ENCODE measurements at regions not wholly inside any gene's neighbourhood (a gene's known extent, or its start where the extent isn't known, plus 50 kb on each side); places are given as distances from the start of the nearest gene placed in this dataset.

GRCh38 chr3:117885011-117885441 lies 1149.6 kb downstream of the IGSF11 start:
- TF ChIP-seq CTCF (IDR thresholded peaks at IDR 0.05; ENCODE audit: unreplicated experiment): no peak
- no TSS peak for BruUV-seq (replicated peaks)
- CTCF ChIA-PET: no interaction called here
- DNase-seq: no peak
- H3K4me3 Mint-ChIP-seq (ENCODE audit: low read depth, unreplicated experiment): no peak overlapping the region
- intact Hi-C loops (cut with micrococcal nuclease; ENCODE audit: unreplicated experiment): no loop called here
- H3K36me3 Mint-ChIP-seq (ENCODE audit: insufficient read depth, unreplicated experiment): no peaks in the 10 kb centered on the region
- H3K27me3 Mint-ChIP-seq (ENCODE audit: unreplicated experiment): no peaks in the 10 kb centered on the region
- no peaks in the 10 kb centered on the region for H3K4me1 Mint-ChIP-seq (ENCODE audit: low read depth, unreplicated experiment)
- H3K27ac Mint-ChIP-seq (ENCODE audit: unreplicated experiment): no peak overlapping the region
- peaks cover 2% of the 10 kb centered on the region for H3K9me3 Mint-ChIP-seq (ENCODE audit: low read depth, unreplicated experiment)

GRCh38 chr3:117886147-117886546 lies 1148.5 kb downstream of the IGSF11 start:
- Mint-ChIP-seq H3K27ac (ENCODE audit: unreplicated experiment) (no peak overlapping the region), H3K4me3 (ENCODE audit: low read depth, unreplicated experiment) (no peak overlapping the region), H3K4me1 (ENCODE audit: low read depth, unreplicated experiment) (no peaks in the 10 kb centered on the region), H3K36me3 (ENCODE audit: insufficient read depth, unreplicated experiment) (no peaks in the 10 kb centered on the region), H3K27me3 (ENCODE audit: unreplicated experiment) (no peaks in the 10 kb centered on the region), H3K9me3 (ENCODE audit: low read depth, unreplicated experiment) (no peaks in the 10 kb centered on the region)
- DNase-seq: no peak
- intact Hi-C loops (cut with micrococcal nuclease; ENCODE audit: unreplicated experiment): no loop called here
- CTCF ChIA-PET: interaction anchor here (0.7 kb wide), 1 partner anchor 261 kb away, joined by 4 read pairs; no protein-coding TSS in a partner anchor
- BruUV-seq (replicated peaks): no TSS peak
- TF ChIP-seq CTCF (IDR thresholded peaks at IDR 0.05; ENCODE audit: unreplicated experiment): no peak

GRCh38 chr3:117887031-117887430 lies 1147.6 kb downstream of the IGSF11 start:
- no TSS peak for BruUV-seq (replicated peaks)
- no peak for TF ChIP-seq CTCF (IDR thresholded peaks at IDR 0.05; ENCODE audit: unreplicated experiment)
- Mint-ChIP-seq H3K36me3 (ENCODE audit: insufficient read depth, unreplicated experiment) (no peaks in the 10 kb centered on the region), H3K27ac (ENCODE audit: unreplicated experiment) (no peak overlapping the region), H3K4me3 (ENCODE audit: low read depth, unreplicated experiment) (no peak overlapping the region), H3K4me1 (ENCODE audit: low read depth, unreplicated experiment) (no peaks in the 10 kb centered on the region), H3K9me3 (ENCODE audit: low read depth, unreplicated experiment) (no peaks in the 10 kb centered on the region), H3K27me3 (ENCODE audit: unreplicated experiment) (no peaks in the 10 kb centered on the region)
- intact Hi-C loops (cut with micrococcal nuclease; ENCODE audit: unreplicated experiment): no loop called here
- CTCF ChIA-PET: no interaction called here
- no peak for DNase-seq

- CTCF ChIA-PET: no interaction called here
- Mint-ChIP-seq H3K4me1 (ENCODE audit: low read depth, unreplicated experiment) (peaks cover 8% of the 10 kb centered on the region), H3K36me3 (ENCODE audit: insufficient read depth, unreplicated experiment) (no peaks in the 10 kb centered on the region), H3K27me3 (ENCODE audit: unreplicated experiment) (no peaks in the 10 kb centered on the region), H3K4me3 (ENCODE audit: low read depth, unreplicated experiment) (no peak overlapping the region), H3K9me3 (ENCODE audit: low read depth, unreplicated experiment) (no peaks in the 10 kb centered on the region), H3K27ac (ENCODE audit: unreplicated experiment) (no peak overlapping the region)
- no peak for TF ChIP-seq CTCF (IDR thresholded peaks at IDR 0.05; ENCODE audit: unreplicated experiment)
- no TSS peak for BruUV-seq (replicated peaks)
- no peak for DNase-seq
- intact Hi-C loops (cut with micrococcal nuclease; ENCODE audit: unreplicated experiment): no loop called here
Observed at GRCh38 chr3:117887901-117888300, 1146.7 kb downstream of the IGSF11 start.
